ENCODE measurements at regions not wholly inside any gene's neighbourhood (a gene's known extent, or its start where the extent isn't known, plus 50 kb on each side); places are given as distances from the start of the nearest gene placed in this dataset.

DNA sequence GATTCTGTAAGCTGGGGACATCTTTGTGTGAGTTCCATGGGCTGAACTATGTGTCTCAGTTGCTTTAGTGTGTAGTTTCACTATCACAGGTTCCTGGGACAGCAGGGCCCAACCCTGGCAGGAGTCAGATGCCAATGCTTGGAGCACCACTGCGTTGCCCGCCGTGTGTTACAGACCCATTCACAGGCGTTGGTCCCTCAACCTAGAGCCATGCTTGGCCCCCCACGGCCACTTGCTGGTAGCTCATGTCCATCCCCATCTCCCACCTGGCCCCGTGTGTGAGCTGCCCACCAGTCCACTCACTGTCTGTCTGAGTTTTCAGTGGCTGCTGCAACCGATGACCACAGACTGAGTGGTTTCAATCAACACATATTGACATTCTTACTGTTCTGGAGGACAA is 546.9 kb downstream of the TCERG1L start:
- ChIA-PET POLR2A (no interaction called here), CTCF (no interaction called here)
- 90% methylated on average over 7 of the region's 7 CpGs for WGBS (ENCODE audit: insufficient coverage)
- Histone ChIP-seq H3K27ac (ENCODE audit: insufficient read depth in 1 of 2, low read depth in 1 of 2, low read length in 2 of 2, poor library complexity in 1 of 2, severe bottlenecking in 2 of 2) (no peak overlapping the region), H3K4me1 (ENCODE audit: control extremely low read depth in 1 of 4, control insufficient read depth in 4 of 4, insufficient read depth in 4 of 4, low read length in 3 of 4) (no peaks in the 10 kb centered on the region), H3K36me3 (ENCODE audit: control insufficient read depth in 4 of 4, insufficient read depth in 4 of 4, low read length in 3 of 4) (no peaks in the 10 kb centered on the region), H3K9me3 (ENCODE audit: control extremely low read depth in 1 of 5, control insufficient read depth in 4 of 5, insufficient read depth in 2 of 5, low read depth in 1 of 5, low read length in 4 of 5) (peaks cover 0 to 40% (median 9%) of the 10 kb centered on the region in 5 experiments), H3K4me3 (ENCODE audit: control insufficient read depth in 1 of 7, extremely low read depth in 1 of 7, insufficient read depth in 4 of 7, low read depth in 2 of 7, low read length in 6 of 7) (no peak overlapping the region), H3K27me3 (replicated peaks in 2 of 5; ENCODE audit: control insufficient read depth in 4 of 5, insufficient read depth in 5 of 5, low read length in 4 of 5) (no peaks in the 10 kb centered on the region)
- no peak for DNase-seq

GRCh38 chr10:130766071-130766470 is 545.5 kb downstream of the TCERG1L start:
- peaks cover 0 to 48% (median 9%) of the 10 kb centered on the region in 5 experiments for H3K9me3 ChIP-seq (ENCODE audit: control extremely low read depth in 1 of 5, control insufficient read depth in 4 of 5, insufficient read depth in 2 of 5, low read depth in 1 of 5, low read length in 4 of 5)
- WGBS (ENCODE audit: insufficient coverage) = 88% methylated on average over 4 of the region's 4 CpGs

GRCh38 chr10:130767116-130767730 is 544.3 kb downstream of the TCERG1L start:
- Histone ChIP-seq H3K4me3 (ENCODE audit: control insufficient read depth in 1 of 7, extremely low read depth in 1 of 7, insufficient read depth in 4 of 7, low read depth in 2 of 7, low read length in 6 of 7) (no peak overlapping the region), H3K36me3 (ENCODE audit: control insufficient read depth in 4 of 4, insufficient read depth in 4 of 4, low read length in 3 of 4) (no peaks in the 10 kb centered on the region), H3K27me3 (replicated peaks in 2 of 5; ENCODE audit: control insufficient read depth in 4 of 5, insufficient read depth in 5 of 5, low read length in 4 of 5) (peaks cover 0 to 2% (median 0%) of the 10 kb centered on the region in 5 experiments), H3K27ac (ENCODE audit: insufficient read depth in 1 of 2, low read depth in 1 of 2, low read length in 2 of 2, poor library complexity in 1 of 2, severe bottlenecking in 2 of 2) (no peak overlapping the region), H3K4me1 (ENCODE audit: control extremely low read depth in 1 of 4, control insufficient read depth in 4 of 4, insufficient read depth in 4 of 4, low read length in 3 of 4) (no peaks in the 10 kb centered on the region), H3K9me3 (ENCODE audit: control extremely low read depth in 1 of 5, control insufficient read depth in 4 of 5, insufficient read depth in 2 of 5, low read depth in 1 of 5, low read length in 4 of 5) (peaks cover 0 to 41% (median 9%) of the 10 kb centered on the region in 5 experiments)
- WGBS (ENCODE audit: insufficient coverage) = 92% methylated on average over 14 of the region's 14 CpGs
- CTCF ChIA-PET = no interaction called here
- POLR2A ChIA-PET = no interaction called here
- no peak for DNase-seq

More at GRCh38 chr10:130766071-130766470, 545.5 kb downstream of the TCERG1L start:
- H3K27me3 ChIP-seq (replicated peaks in 2 of 5; ENCODE audit: control insufficient read depth in 4 of 5, insufficient read depth in 5 of 5, low read length in 4 of 5) = no peaks in the 10 kb centered on the region
- H3K36me3 ChIP-seq (ENCODE audit: control insufficient read depth in 4 of 4, insufficient read depth in 4 of 4, low read length in 3 of 4) = no peaks in the 10 kb centered on the region
- no peaks in the 10 kb centered on the region for H3K4me1 ChIP-seq (ENCODE audit: control extremely low read depth in 1 of 4, control insufficient read depth in 4 of 4, insufficient read depth in 4 of 4, low read length in 3 of 4)
- no peak overlapping the region for H3K27ac ChIP-seq (ENCODE audit: insufficient read depth in 1 of 2, low read depth in 1 of 2, low read length in 2 of 2, poor library complexity in 1 of 2, severe bottlenecking in 2 of 2)
- ChIA-PET POLR2A (no interaction called here), CTCF (no interaction called here)
- H3K4me3 ChIP-seq (ENCODE audit: control insufficient read depth in 1 of 7, extremely low read depth in 1 of 7, insufficient read depth in 4 of 7, low read depth in 2 of 7, low read length in 6 of 7) = no peak overlapping the region
- DNase-seq = no peak

GRCh38 chr10:130769146-130770017 is 542.1 kb downstream of the TCERG1L start:
- Histone ChIP-seq H3K36me3 (ENCODE audit: control insufficient read depth in 4 of 4, insufficient read depth in 4 of 4, low read length in 3 of 4) (no peaks in the 10 kb centered on the region), H3K4me1 (ENCODE audit: control extremely low read depth in 1 of 4, control insufficient read depth in 4 of 4, insufficient read depth in 4 of 4, low read length in 3 of 4) (no peaks in the 10 kb centered on the region), H3K27ac (ENCODE audit: insufficient read depth in 1 of 2, low read depth in 1 of 2, low read length in 2 of 2, poor library complexity in 1 of 2, severe bottlenecking in 2 of 2) (no peak overlapping the region), H3K4me3 (ENCODE audit: control insufficient read depth in 1 of 7, extremely low read depth in 1 of 7, insufficient read depth in 4 of 7, low read depth in 2 of 7, low read length in 6 of 7) (no peak overlapping the region), H3K9me3 (ENCODE audit: control extremely low read depth in 1 of 5, control insufficient read depth in 4 of 5, insufficient read depth in 2 of 5, low read depth in 1 of 5, low read length in 4 of 5) (peaks cover 0 to 34% (median 9%) of the 10 kb centered on the region in 5 experiments), H3K27me3 (replicated peaks in 2 of 5; ENCODE audit: control insufficient read depth in 4 of 5, insufficient read depth in 5 of 5, low read length in 4 of 5) (peaks cover 0 to 23% (median 1%) of the 10 kb centered on the region in 5 experiments)
- 93% methylated on average over 9 of the region's 10 CpGs for WGBS (ENCODE audit: insufficient coverage)
- ChIA-PET CTCF (no interaction called here), POLR2A (no interaction called here)
- no peak for DNase-seq

GRCh38 chr10:130770018-130770630 is 541.4 kb downstream of the TCERG1L start:
- no peaks in the 10 kb centered on the region for H3K36me3 ChIP-seq (ENCODE audit: control insufficient read depth in 4 of 4, insufficient read depth in 4 of 4, low read length in 3 of 4)
- H3K4me1 ChIP-seq (ENCODE audit: control extremely low read depth in 1 of 4, control insufficient read depth in 4 of 4, insufficient read depth in 4 of 4, low read length in 3 of 4) = no peaks in the 10 kb centered on the region
- H3K4me3 ChIP-seq (ENCODE audit: control insufficient read depth in 1 of 7, extremely low read depth in 1 of 7, insufficient read depth in 4 of 7, low read depth in 2 of 7, low read length in 6 of 7) = no peak overlapping the region
- ChIA-PET POLR2A (no interaction called here), CTCF (no interaction called here)
- no peak for DNase-seq
- H3K27me3 ChIP-seq (replicated peaks in 2 of 5; ENCODE audit: control insufficient read depth in 4 of 5, insufficient read depth in 5 of 5, low read length in 4 of 5) = peaks cover 0 to 28% (median 4%) of the 10 kb centered on the region in 5 experiments
- 91% methylated on average over 8 of the region's 13 CpGs for WGBS (ENCODE audit: insufficient coverage)
- no peak overlapping the region for H3K27ac ChIP-seq (ENCODE audit: insufficient read depth in 1 of 2, low read depth in 1 of 2, low read length in 2 of 2, poor library complexity in 1 of 2, severe bottlenecking in 2 of 2)
- peaks cover 0 to 31% (median 9%) of the 10 kb centered on the region in 5 experiments for H3K9me3 ChIP-seq (ENCODE audit: control extremely low read depth in 1 of 5, control insufficient read depth in 4 of 5, insufficient read depth in 2 of 5, low read depth in 1 of 5, low read length in 4 of 5)

DNA sequence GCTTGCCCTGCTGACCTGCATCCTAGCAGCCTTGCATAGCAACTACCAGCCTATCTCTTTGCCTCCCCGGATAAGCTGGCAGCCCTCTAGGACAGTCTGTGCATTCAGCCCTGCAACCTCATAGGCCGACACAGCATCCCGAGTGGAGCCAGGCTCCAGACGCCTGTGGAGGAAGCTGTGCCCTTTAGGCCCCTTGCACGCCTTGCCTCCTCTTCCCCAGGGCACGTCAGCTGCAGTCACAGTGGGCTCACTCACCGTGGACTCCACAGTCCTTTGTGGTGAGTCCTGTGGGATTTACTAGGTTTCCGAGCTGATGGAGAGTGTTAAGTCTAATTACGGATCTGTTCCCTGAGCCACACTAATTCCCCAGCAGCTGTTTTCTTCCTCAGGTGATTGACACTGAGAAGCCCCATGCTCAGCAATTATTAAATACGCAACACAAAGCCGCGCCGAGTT is 540.0 kb downstream of the TCERG1L start:
- H3K4me1 ChIP-seq (ENCODE audit: control extremely low read depth in 1 of 4, control insufficient read depth in 4 of 4, insufficient read depth in 4 of 4, low read length in 3 of 4) = no peaks in the 10 kb centered on the region
- 86% methylated on average over 12 of the region's 13 CpGs for WGBS (ENCODE audit: insufficient coverage)
- peaks cover 0 to 30% (median 9%) of the 10 kb centered on the region in 5 experiments for H3K9me3 ChIP-seq (ENCODE audit: control extremely low read depth in 1 of 5, control insufficient read depth in 4 of 5, insufficient read depth in 2 of 5, low read depth in 1 of 5, low read length in 4 of 5)
- CTCF ChIA-PET = interaction anchor here (0.5 kb wide), 1 partner anchor 614 kb away, joined by 4 read pairs; no protein-coding TSS in a partner anchor
- DNase-seq = no peak
- H3K27me3 ChIP-seq (replicated peaks in 2 of 5; ENCODE audit: control insufficient read depth in 4 of 5, insufficient read depth in 5 of 5, low read length in 4 of 5) = peaks cover 0 to 28% (median 7%) of the 10 kb centered on the region in 5 experiments
- H3K4me3 ChIP-seq (ENCODE audit: control insufficient read depth in 1 of 7, extremely low read depth in 1 of 7, insufficient read depth in 4 of 7, low read depth in 2 of 7, low read length in 6 of 7) = no peak overlapping the region
- H3K36me3 ChIP-seq (ENCODE audit: control insufficient read depth in 4 of 4, insufficient read depth in 4 of 4, low read length in 3 of 4) = no peaks in the 10 kb centered on the region
- H3K27ac ChIP-seq (ENCODE audit: insufficient read depth in 1 of 2, low read depth in 1 of 2, low read length in 2 of 2, poor library complexity in 1 of 2, severe bottlenecking in 2 of 2) = no peak overlapping the region
- POLR2A ChIA-PET = no interaction called here
